ENCODE measurements at regions not wholly inside any gene's neighbourhood (a gene's known extent, or its start where the extent isn't known, plus 50 kb on each side); places are given as distances from the start of the nearest gene placed in this dataset.

- DNase-seq (ENCODE audit: low read depth), result no peak
Measured at GRCh38 chr11:134685793-134686380, 273.8 kb upstream of the B3GAT1 start.

GRCh38 chr11:134684576-134684975 lies 272.5 kb upstream of the B3GAT1 start:
- DNase-seq (ENCODE audit: low read depth), result no peak

GRCh38 chr11:134683860-134684259 lies 271.8 kb upstream of the B3GAT1 start:
- no peak for DNase-seq (ENCODE audit: low read depth)

GRCh38 chr11:134682577-134682976 lies 270.5 kb upstream of the B3GAT1 start:
- DNase-seq (ENCODE audit: low read depth), result no peak

GRCh38 chr11:134679592-134679991 lies 267.6 kb upstream of the B3GAT1 start:
- DNase-seq (ENCODE audit: low read depth), result no peak

- no peak for DNase-seq (ENCODE audit: low read depth)
Measured at GRCh38 chr11:134678744-134679143, 266.7 kb upstream of the B3GAT1 start.

GRCh38 chr11:134677891-134678551 lies 266.0 kb upstream of the B3GAT1 start:
- DNase-seq (ENCODE audit: low read depth), result no peak

GRCh38 chr11:134677397-134677822 lies 265.4 kb upstream of the B3GAT1 start:
- no peak for DNase-seq (ENCODE audit: low read depth)

GRCh38 chr11:134676516-134677287 lies 264.7 kb upstream of the B3GAT1 start:
- DNase-seq (ENCODE audit: low read depth), result no peak

- DNase-seq (ENCODE audit: low read depth), result no peak
Measured at GRCh38 chr11:134675983-134676382, 263.9 kb upstream of the B3GAT1 start.

- DNase-seq (ENCODE audit: low read depth), result no peak
Measured at GRCh38 chr11:134674974-134675373, 262.9 kb upstream of the B3GAT1 start.

- DNase-seq (ENCODE audit: low read depth), result no peak
Measured at GRCh38 chr11:134670961-134671370, 258.9 kb upstream of the B3GAT1 start.

GRCh38 chr11:134670247-134670782 lies 258.3 kb upstream of the B3GAT1 start:
- DNase-seq (ENCODE audit: low read depth), result no peak

GRCh38 chr11:134669796-134670195 lies 257.8 kb upstream of the B3GAT1 start:
- no peak for DNase-seq (ENCODE audit: low read depth)

GRCh38 chr11:134668796-134669195 lies 256.8 kb upstream of the B3GAT1 start:
- DNase-seq (ENCODE audit: low read depth), result no peak

- no peak for DNase-seq (ENCODE audit: low read depth)
Measured at GRCh38 chr11:134668076-134668475, 256.0 kb upstream of the B3GAT1 start.

GRCh38 chr11:134667505-134667904 lies 255.5 kb upstream of the B3GAT1 start:
- DNase-seq (ENCODE audit: low read depth), result no peak

- DNase-seq (ENCODE audit: low read depth), result no peak
Measured at GRCh38 chr11:134667175-134667500, 255.1 kb upstream of the B3GAT1 start.

- DNase-seq (ENCODE audit: low read depth), result no peak
Measured at GRCh38 chr11:134666273-134667174, 254.5 kb upstream of the B3GAT1 start.

- no peak for DNase-seq (ENCODE audit: low read depth)
Measured at GRCh38 chr11:134665571-134666270, 253.7 kb upstream of the B3GAT1 start.

GRCh38 chr11:134665188-134665535 lies 253.1 kb upstream of the B3GAT1 start:
- no peak for DNase-seq (ENCODE audit: low read depth)

All from stimulated activated CD4-positive, alpha-beta T cell treated with anti-CD3 and anti-CD28 coated beads, Interleukin-2, amount 100 ng/mL, for 4 hours (primary cell).